ENCODE measurements at regions not wholly inside any gene's neighbourhood (a gene's known extent, or its start where the extent isn't known, plus 50 kb on each side); places are given as distances from the start of the nearest gene placed in this dataset.

- TF ChIP-seq YY1 (IDR thresholded peaks at IDR 0.05; ENCODE audit: insufficient read depth, insufficient read length) (no peak), ZNF274 (IDR thresholded peaks at IDR 0.05; ENCODE audit: low read depth, low read length) (no peak), SUZ12 (IDR thresholded peaks at IDR 0.05; ENCODE audit: extremely low read depth, insufficient read depth, insufficient read length) (no peak)
These were observed 503.4 kb upstream of the CBLB start for GRCh38 chr3:106371971-106372805.
